Vagina (tissue), 2 donors: ENCODE measurements at regions not wholly inside any gene's neighbourhood (a gene's known extent, or its start where the extent isn't known, plus 50 kb on each side); places are given as distances from the start of the nearest gene placed in this dataset.

ENCODE experiments used
- DNase-seq, 2 donors: peaks; one replicate each; pipeline ENCODE4 v3.0.0-alpha.2; 2017; ENCODE audit errors: extremely low spot score in 2 of 2
- H3K27ac ChIP-seq: fragments of 200-600 bp; sonication (generic); one replicate; pipeline ENCODE4 v1.5.1; 2019
- H3K27me3 ChIP-seq: fragments of 200-600 bp; sonication (generic); one replicate; pipeline ENCODE4 v1.5.1; 2019
- H3K36me3 ChIP-seq, 2 donors: fragments of 200-600 bp; sonication (generic); one replicate each; pipeline ENCODE4 v1.5.1; 2017 to 2019
- H3K4me1 ChIP-seq: fragments of 200-600 bp; sonication (generic); one replicate; pipeline ENCODE4 v1.5.1; 2019
- H3K4me3 ChIP-seq, 2 donors: fragments of 200-600 bp; sonication (generic); 1 replicate in 1 of 2; 2 replicates in 1 of 2; pipeline ENCODE4 v1.5.1; 2016 to 2019
- H3K9me3 ChIP-seq: fragments of 200-600 bp; sonication (generic); one replicate; pipeline ENCODE4 v1.5.1; 2019
- CTCF ChIP-seq, 3 experiments: fragments of 450-650 bp in 2 of 3; fragments of 200-600 bp in 1 of 3; sonication (generic) in 1 of 3; IDR thresholded peaks; one replicate each; pipeline ENCODE4 v1.5.1; 2017 to 2019; ENCODE audit warnings: antibody characterized with exemption in 3 of 3, mild to moderate bottlenecking in 2 of 3, moderate library complexity in 2 of 3
- POLR2A ChIP-seq, 2 donors: fragments of 450-650 bp; IDR thresholded peaks; one replicate each; pipeline ENCODE4 v1.6.1; 2017; ENCODE audit warnings: antibody characterized with exemption in 2 of 2, mild to moderate bottlenecking in 2 of 2, moderate library complexity in 2 of 2
- POLR2AphosphoS5 ChIP-seq, 2 donors: sonication (generic); formaldehyde crosslinking; IDR thresholded peaks; one replicate each; pipeline ENCODE4 v1.9.0; 2017; ENCODE audit warnings: antibody characterized with exemption in 2 of 2, mild to moderate bottlenecking in 2 of 2, low read depth in 1 of 2; ENCODE audit not compliant: insufficient read depth in 1 of 2
- intact Hi-C: fragments of 100-400 bp; cut with DNase I; formaldehyde crosslinking; loops from one replicate; pipeline ENCODE4 v1.15.1; 2023

GRCh38 chr13:65907666-65908525 lies 1322.2 kb downstream of the PCDH9 start:
- intact Hi-C loops, result no loop called here
- Histone ChIP-seq H3K27me3 (no peaks in the 10 kb centered on the region), H3K9me3 (no peaks in the 10 kb centered on the region), H3K4me1 (no peaks in the 10 kb centered on the region), H3K36me3 (no peaks in the 10 kb centered on the region), H3K4me3 (no peak overlapping the region), H3K27ac (no peak overlapping the region)
- TF ChIP-seq POLR2A (IDR thresholded peaks at IDR 0.05) (no peak), CTCF (IDR thresholded peaks at IDR 0.05) (no peak), POLR2AphosphoS5 (IDR thresholded peaks at IDR 0.05; ENCODE audit: insufficient read depth in 1 of 2, low read depth in 1 of 2) (no peak)
- no peak for DNase-seq

- no peak for TF ChIP-seq POLR2A (IDR thresholded peaks at IDR 0.05)
- TF ChIP-seq POLR2AphosphoS5 (IDR thresholded peaks at IDR 0.05; ENCODE audit: insufficient read depth in 1 of 2, low read depth in 1 of 2), result no peak
- TF ChIP-seq CTCF (IDR thresholded peaks at IDR 0.05), result no peak
- no peak overlapping the region for H3K4me3 ChIP-seq
These were observed 1328.4 kb downstream of the PCDH9 start for GRCh38 chr13:65901723-65902122.

GRCh38 chr13:65894049-65894448 lies 1336.1 kb downstream of the PCDH9 start:
- intact Hi-C loops, result no loop called here
- no peaks in the 10 kb centered on the region for H3K27me3 ChIP-seq
- no peak for TF ChIP-seq CTCF (IDR thresholded peaks at IDR 0.05)
- H3K4me3 ChIP-seq, result no peak overlapping the region
- no peaks in the 10 kb centered on the region for H3K4me1 ChIP-seq
- H3K36me3 ChIP-seq, result no peaks in the 10 kb centered on the region
- no peak for DNase-seq
- H3K27ac ChIP-seq, result no peak overlapping the region
- no peaks in the 10 kb centered on the region for H3K9me3 ChIP-seq

More at GRCh38 chr13:65901723-65902122, 1328.4 kb downstream of the PCDH9 start:
- no peaks in the 10 kb centered on the region for H3K36me3 ChIP-seq
- no peaks in the 10 kb centered on the region for H3K9me3 ChIP-seq
- intact Hi-C loops, result no loop called here
- no peaks in the 10 kb centered on the region for H3K4me1 ChIP-seq
- H3K27ac ChIP-seq, result no peak overlapping the region
- no peak for DNase-seq
- H3K27me3 ChIP-seq, result no peaks in the 10 kb centered on the region

- no peak overlapping the region for H3K27ac ChIP-seq
- TF ChIP-seq CTCF (IDR thresholded peaks at IDR 0.05) (no peak), POLR2AphosphoS5 (IDR thresholded peaks at IDR 0.05; ENCODE audit: insufficient read depth in 1 of 2, low read depth in 1 of 2) (no peak), POLR2A (IDR thresholded peaks at IDR 0.05) (no peak)
- no peaks in the 10 kb centered on the region for H3K4me1 ChIP-seq
- H3K9me3 ChIP-seq, result no peaks in the 10 kb centered on the region
- intact Hi-C loops, result no loop called here
- H3K4me3 ChIP-seq, result no peak overlapping the region
- H3K27me3 ChIP-seq, result no peaks in the 10 kb centered on the region
- no peaks in the 10 kb centered on the region for H3K36me3 ChIP-seq
- DNase-seq, result no peak
These were observed 1337.3 kb downstream of the PCDH9 start for GRCh38 chr13:65892859-65893258.

GRCh38 chr13:65889368-65889767 lies 1340.8 kb downstream of the PCDH9 start:
- TF ChIP-seq POLR2AphosphoS5 (IDR thresholded peaks at IDR 0.05; ENCODE audit: insufficient read depth in 1 of 2, low read depth in 1 of 2) (no peak), POLR2A (IDR thresholded peaks at IDR 0.05) (no peak), CTCF (IDR thresholded peaks at IDR 0.05) (no peak)
- H3K9me3 ChIP-seq, result no peaks in the 10 kb centered on the region
- intact Hi-C loops, result no loop called here

More at GRCh38 chr13:65889368-65889767, 1340.8 kb downstream of the PCDH9 start:
- H3K27me3 ChIP-seq, result no peaks in the 10 kb centered on the region
- no peak overlapping the region for H3K27ac ChIP-seq
- no peaks in the 10 kb centered on the region for H3K4me1 ChIP-seq
- H3K36me3 ChIP-seq, result no peaks in the 10 kb centered on the region
- H3K4me3 ChIP-seq, result no peak overlapping the region
- DNase-seq, result no peak
